NCI-H1092 treated with DMSO at 0.1 percent for 48 hours (cell line): ENCODE measurements at regions not wholly inside any gene's neighbourhood (a gene's known extent, or its start where the extent isn't known, plus 50 kb on each side); places are given as distances from the start of the nearest gene placed in this dataset.
A peak's percentile ranks its signal among the peaks of the same experiment; 100 is the strongest.

Experiments used
- DNase-seq: peaks from one replicate; lab custom pipeline; 2025; lab: John Stamatoyannopoulos, UW

- no peak for DNase-seq
Observed at GRCh38 chr13:104854698-104855097, 1680.8 kb downstream of the EFNB2 start.

GRCh38 chr13:104854007-104854406 lies 1681.5 kb downstream of the EFNB2 start:
- DNase-seq, result no peak

- DNase-seq, result no peak
Observed at GRCh38 chr13:104847922-104848321, 1687.5 kb downstream of the EFNB2 start.

GRCh38 chr13:104843401-104843800 lies 1692.1 kb downstream of the EFNB2 start:
- DNase-seq, result no peak

GRCh38 chr13:104841110-104841509 lies 1694.4 kb downstream of the EFNB2 start:
- no peak for DNase-seq

- no peak for DNase-seq
Observed at GRCh38 chr13:104837756-104838155, 1697.7 kb downstream of the EFNB2 start.

- no peak for DNase-seq
Observed at GRCh38 chr13:104833221-104833620, 1702.2 kb downstream of the EFNB2 start.

GRCh38 chr13:104832231-104832630 lies 1703.2 kb downstream of the EFNB2 start:
- DNase-seq, result no peak

GRCh38 chr13:104831831-104832230 lies 1703.6 kb downstream of the EFNB2 start:
- DNase-seq, result no peak

GRCh38 chr13:104823709-104824108 lies 1711.8 kb downstream of the EFNB2 start:
- DNase-seq, result no peak

GRCh38 chr13:104823071-104823470 lies 1712.4 kb downstream of the EFNB2 start:
- no peak for DNase-seq

GRCh38 chr13:104817271-104817670 lies 1718.2 kb downstream of the EFNB2 start:
- DNase-seq, result no peak

- DNase-seq, result no peak
Observed at GRCh38 chr13:104816726-104817125, 1718.7 kb downstream of the EFNB2 start.

- DNase-seq, result no peak
Observed at GRCh38 chr13:104810242-104810641, 1725.2 kb downstream of the EFNB2 start.

- no peak for DNase-seq
Observed at GRCh38 chr13:104809483-104809882, 1726.0 kb downstream of the EFNB2 start.

GRCh38 chr13:104805346-104805745 lies 1730.1 kb downstream of the EFNB2 start:
- DNase-seq, result no peak

- DNase-seq, result no peak
Observed at GRCh38 chr13:104799152-104799551, 1732.9 kb upstream of the SLC10A2 start.

- DNase-seq, result no peak
Observed at GRCh38 chr13:104798486-104798885, 1732.3 kb upstream of the SLC10A2 start.

- DNase-seq, result no peak
Observed at GRCh38 chr13:104796581-104796980, 1730.4 kb upstream of the SLC10A2 start.

- DNase-seq, result no peak
Observed at GRCh38 chr13:104785952-104786351, 1719.7 kb upstream of the SLC10A2 start.

GRCh38 chr13:104784891-104785290 lies 1718.7 kb upstream of the SLC10A2 start:
- DNase-seq, result no peak

- DNase-seq, result no peak
Observed at GRCh38 chr13:104782741-104783140, 1716.5 kb upstream of the SLC10A2 start.

GRCh38 chr13:104779311-104779993 lies 1713.2 kb upstream of the SLC10A2 start:
- DNase-seq, result no peak

- DNase-seq, result peak; percentile 35
Observed at GRCh38 chr13:104773775-104774174, 1707.6 kb upstream of the SLC10A2 start.
